ENCODE measurements at regions not wholly inside any gene's neighbourhood (a gene's known extent, or its start where the extent isn't known, plus 50 kb on each side); places are given as distances from the start of the nearest gene placed in this dataset.
A peak's percentile ranks its signal among the peaks of the same experiment; 100 is the strongest.

- no peak for TF ChIP-seq IRF2 (CRISPR knock-in tag; IDR thresholded peaks at IDR 0.05; ENCODE audit: borderline replicate concordance, low read depth)
- TF ChIP-seq CREB1 (CRISPR knock-in tag; IDR thresholded peaks at IDR 0.05): no peak
Observed at GRCh38 chr11:134503596-134503995, 91.6 kb upstream of the B3GAT1 start (continued).

GRCh38 chr11:134503100-134503499, 91.1 kb upstream of the B3GAT1 start:
- H3K27me3 Mint-ChIP-seq (ENCODE audit: low read depth): peaks cover 6% of the 10 kb centered on the region; the same call in 1 of the 2 replicates
- H3K27ac Mint-ChIP-seq: no peak overlapping the region
- ChIA-PET CTCF (no interaction called here), POLR2A (no interaction called here)
- ATAC-seq (peak; percentile 66), DNase-seq (ENCODE audit: low spot score) (peak; percentile 30)
- TF ChIP-seq GABPB1 (CRISPR knock-in tag; IDR thresholded peaks at IDR 0.05) (no peak), ZNF425 (CRISPR knock-in tag; conservative IDR thresholded peaks at IDR 0.05) (no peak), ZNF121 (CRISPR knock-in tag; IDR thresholded peaks at IDR 0.05) (0 out of 2 replicates have a peak, but pooled peaks have one; percentile 3)
- H3K36me3 Mint-ChIP-seq: no peaks in the 10 kb centered on the region
- H3K4me3 Mint-ChIP-seq: 0 out of 2 replicates have a peak overlapping the region, but pooled peaks have one; percentile 27
- H3K9me3 Mint-ChIP-seq: no peaks in the 10 kb centered on the region
- H3K4me1 Mint-ChIP-seq: peaks cover 33% of the 10 kb centered on the region

- ChIA-PET CTCF (interaction anchor here (0.8 kb wide), 1 partner anchor 25 kb away, joined by 4 read pairs; no protein-coding TSS in a partner anchor), POLR2A (no interaction called here)
- H3K4me1 Mint-ChIP-seq: peaks cover 37% of the 10 kb centered on the region
- H3K27ac Mint-ChIP-seq: no peak overlapping the region
- no peak overlapping the region for H3K4me3 Mint-ChIP-seq
- no peak for DNase-seq (ENCODE audit: low spot score)
- H3K9me3 Mint-ChIP-seq: peaks cover 5% of the 10 kb centered on the region
- H3K36me3 Mint-ChIP-seq: no peaks in the 10 kb centered on the region
- TF ChIP-seq ZNF281 (CRISPR knock-in tag; IDR thresholded peaks at IDR 0.05) (no peak), ZMAT4 (CRISPR knock-in tag; IDR thresholded peaks at IDR 0.05) (no peak), E2F5 (CRISPR knock-in tag; IDR thresholded peaks at IDR 0.05) (no peak), GABPB1 (CRISPR knock-in tag; IDR thresholded peaks at IDR 0.05) (no peak), FOXJ3 (CRISPR knock-in tag; IDR thresholded peaks at IDR 0.05; ENCODE audit: borderline replicate concordance) (no peak), USF2 (CRISPR knock-in tag; IDR thresholded peaks at IDR 0.05) (no peak), NR1H2 (CRISPR knock-in tag; IDR thresholded peaks at IDR 0.05) (no peak), MXD4 (CRISPR knock-in tag; IDR thresholded peaks at IDR 0.05; ENCODE audit: borderline replicate concordance) (no peak), EMX1 (CRISPR knock-in tag; IDR thresholded peaks at IDR 0.05) (no peak), ZNF532 (CRISPR knock-in tag; IDR thresholded peaks at IDR 0.05; ENCODE audit: borderline replicate concordance) (no peak)
- ATAC-seq: no peak
- peaks cover 13% of the 10 kb centered on the region for H3K27me3 Mint-ChIP-seq (ENCODE audit: low read depth)
Observed at GRCh38 chr11:134502153-134502550, 90.1 kb upstream of the B3GAT1 start.

All from WTC11 (cell line).